AG09319 (cell line): ENCODE measurements at regions not wholly inside any gene's neighbourhood (a gene's known extent, or its start where the extent isn't known, plus 50 kb on each side); places are given as distances from the start of the nearest gene placed in this dataset.
"Not testable (repeated sequence)": the region's sequence is repeated elsewhere in the genome, so short reads cannot be mapped to it uniquely, and the experiment has no call there.

Experiments used
- DNase-seq: peaks from one replicate; pipeline ENCODE4 v3.0.0-alpha.2; 2010; ENCODE audit warnings: low read depth; ENCODE audit errors: extremely low read depth
- CTCF ChIP-seq: IDR thresholded peaks from 2 replicates; pipeline ENCODE4 v1.5.1; 2011; ENCODE audit warnings: low read depth, mild to moderate bottlenecking, inconsistent platforms, low read length, moderate library complexity

- TF ChIP-seq CTCF = no peak
- no peak for DNase-seq
These were observed 1216.7 kb downstream of the EFNA5 start for GRCh38 chr5:106454050-106454449.

- DNase-seq = no peak
These were observed 1218.7 kb downstream of the EFNA5 start for GRCh38 chr5:106451998-106452397.

GRCh38 chr5:106443746-106444145, 1227.0 kb downstream of the EFNA5 start:
- no peak for TF ChIP-seq CTCF
- DNase-seq = no peak

More at GRCh38 chr5:106451998-106452397, 1218.7 kb downstream of the EFNA5 start:
- TF ChIP-seq CTCF = no peak

- TF ChIP-seq CTCF = no peak
- no peak for DNase-seq
These were observed 1235.6 kb downstream of the EFNA5 start for GRCh38 chr5:106435185-106435584.

- not testable (repeated sequence) for DNase-seq
These were observed 1240.0 kb downstream of the EFNA5 start for GRCh38 chr5:106430733-106431132.

- no peak for TF ChIP-seq CTCF
- no peak for DNase-seq
These were observed 1247.4 kb downstream of the EFNA5 start for GRCh38 chr5:106423109-106423897.

GRCh38 chr5:106420102-106420501, 1250.6 kb downstream of the EFNA5 start:
- TF ChIP-seq CTCF = no peak
- no peak for DNase-seq

- no peak for DNase-seq
- TF ChIP-seq CTCF = no peak
These were observed 1252.5 kb downstream of the EFNA5 start for GRCh38 chr5:106418196-106418595.
